ENCODE measurements at regions not wholly inside any gene's neighbourhood (a gene's known extent, or its start where the extent isn't known, plus 50 kb on each side); places are given as distances from the start of the nearest gene placed in this dataset.

DNA sequence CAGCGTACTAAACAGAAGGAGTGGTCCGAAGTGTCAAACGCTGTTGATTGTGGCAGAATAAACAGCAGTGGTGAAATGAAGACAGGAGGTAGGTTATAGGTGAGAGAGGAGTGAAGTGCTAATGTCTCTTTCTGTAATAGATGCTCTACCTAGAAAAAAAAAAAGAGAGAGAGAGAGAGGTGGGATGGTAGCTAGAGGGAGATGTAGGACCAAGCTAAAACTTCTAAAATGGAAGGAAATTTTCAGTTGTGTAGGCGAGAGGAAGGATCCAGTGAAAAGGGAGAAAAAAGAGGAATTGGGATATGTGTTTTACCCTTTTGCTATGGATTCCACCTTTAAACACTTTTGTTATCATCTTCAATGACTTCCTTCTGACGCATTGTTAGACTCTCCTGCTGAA is 126.5 kb upstream of the BMP2 start:
- Histone ChIP-seq H3K27ac (no peak overlapping the region), H3K9me3 (no peaks in the 10 kb centered on the region), H3K36me3 (no peaks in the 10 kb centered on the region), H3K4me3 (no peak overlapping the region), H3K4me1 (peaks cover 0 to 12% (median 2%) of the 10 kb centered on the region in 4 donors), H3K27me3 (no peaks in the 10 kb centered on the region)
- TF ChIP-seq EP300 (IDR thresholded peaks at IDR 0.05), result no peak
- no peak for TF ChIP-seq POLR2A (IDR thresholded peaks at IDR 0.05)
- TF ChIP-seq, protein P1, sequence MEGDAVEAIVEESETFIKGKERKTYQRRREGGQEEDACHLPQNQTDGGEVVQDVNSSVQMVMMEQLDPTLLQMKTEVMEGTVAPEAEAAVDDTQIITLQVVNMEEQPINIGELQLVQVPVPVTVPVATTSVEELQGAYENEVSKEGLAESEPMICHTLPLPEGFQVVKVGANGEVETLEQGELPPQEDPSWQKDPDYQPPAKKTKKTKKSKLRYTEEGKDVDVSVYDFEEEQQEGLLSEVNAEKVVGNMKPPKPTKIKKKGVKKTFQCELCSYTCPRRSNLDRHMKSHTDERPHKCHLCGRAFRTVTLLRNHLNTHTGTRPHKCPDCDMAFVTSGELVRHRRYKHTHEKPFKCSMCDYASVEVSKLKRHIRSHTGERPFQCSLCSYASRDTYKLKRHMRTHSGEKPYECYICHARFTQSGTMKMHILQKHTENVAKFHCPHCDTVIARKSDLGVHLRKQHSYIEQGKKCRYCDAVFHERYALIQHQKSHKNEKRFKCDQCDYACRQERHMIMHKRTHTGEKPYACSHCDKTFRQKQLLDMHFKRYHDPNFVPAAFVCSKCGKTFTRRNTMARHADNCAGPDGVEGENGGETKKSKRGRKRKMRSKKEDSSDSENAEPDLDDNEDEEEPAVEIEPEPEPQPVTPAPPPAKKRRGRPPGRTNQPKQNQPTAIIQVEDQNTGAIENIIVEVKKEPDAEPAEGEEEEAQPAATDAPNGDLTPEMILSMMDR (IDR thresholded peaks at IDR 0.05), result no peak
- 58 to 69% methylated on average over 5 of the region's 5 CpGs for WGBS, 2 donors
- DNase-seq (ENCODE audit: low spot score in 2 of 2), result no peak

DNA sequence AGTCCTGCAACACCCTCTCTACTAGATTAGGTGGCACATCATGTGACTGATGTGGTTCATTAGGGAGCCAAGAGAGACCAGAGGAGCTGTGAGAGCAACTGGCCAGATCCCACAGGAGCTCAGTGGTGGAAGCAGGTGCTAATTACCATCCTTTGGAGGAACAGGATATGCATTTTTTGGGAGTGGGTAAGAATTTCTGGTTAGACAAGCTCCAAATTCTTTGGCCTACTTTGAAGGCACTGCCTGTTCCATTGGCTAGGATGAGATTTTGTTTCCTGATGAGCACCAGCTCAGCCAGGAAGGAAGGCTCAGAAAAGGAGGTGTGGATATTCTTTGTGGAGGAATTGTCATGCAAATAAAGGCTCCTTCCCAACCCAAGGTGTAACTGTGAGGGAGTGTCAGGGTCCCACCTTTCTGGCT is 130.3 kb upstream of the BMP2 start:
- Histone ChIP-seq H3K36me3 (no peaks in the 10 kb centered on the region), H3K27me3 (no peaks in the 10 kb centered on the region), H3K27ac (peak overlapping the region in 2 of 4 donors; percentile 58 to 62), H3K4me3 (no peak overlapping the region), H3K4me1 (peaks cover 0 to 6% (median 2%) of the 10 kb centered on the region in 4 donors), H3K9me3 (no peaks in the 10 kb centered on the region)
- TF ChIP-seq, protein P1 (IDR thresholded peaks at IDR 0.05), result no peak
- TF ChIP-seq POLR2A (IDR thresholded peaks at IDR 0.05) (no peak), EP300 (IDR thresholded peaks at IDR 0.05) (no peak)
- DNase-seq (ENCODE audit: low spot score in 2 of 2), result no peak

DNA sequence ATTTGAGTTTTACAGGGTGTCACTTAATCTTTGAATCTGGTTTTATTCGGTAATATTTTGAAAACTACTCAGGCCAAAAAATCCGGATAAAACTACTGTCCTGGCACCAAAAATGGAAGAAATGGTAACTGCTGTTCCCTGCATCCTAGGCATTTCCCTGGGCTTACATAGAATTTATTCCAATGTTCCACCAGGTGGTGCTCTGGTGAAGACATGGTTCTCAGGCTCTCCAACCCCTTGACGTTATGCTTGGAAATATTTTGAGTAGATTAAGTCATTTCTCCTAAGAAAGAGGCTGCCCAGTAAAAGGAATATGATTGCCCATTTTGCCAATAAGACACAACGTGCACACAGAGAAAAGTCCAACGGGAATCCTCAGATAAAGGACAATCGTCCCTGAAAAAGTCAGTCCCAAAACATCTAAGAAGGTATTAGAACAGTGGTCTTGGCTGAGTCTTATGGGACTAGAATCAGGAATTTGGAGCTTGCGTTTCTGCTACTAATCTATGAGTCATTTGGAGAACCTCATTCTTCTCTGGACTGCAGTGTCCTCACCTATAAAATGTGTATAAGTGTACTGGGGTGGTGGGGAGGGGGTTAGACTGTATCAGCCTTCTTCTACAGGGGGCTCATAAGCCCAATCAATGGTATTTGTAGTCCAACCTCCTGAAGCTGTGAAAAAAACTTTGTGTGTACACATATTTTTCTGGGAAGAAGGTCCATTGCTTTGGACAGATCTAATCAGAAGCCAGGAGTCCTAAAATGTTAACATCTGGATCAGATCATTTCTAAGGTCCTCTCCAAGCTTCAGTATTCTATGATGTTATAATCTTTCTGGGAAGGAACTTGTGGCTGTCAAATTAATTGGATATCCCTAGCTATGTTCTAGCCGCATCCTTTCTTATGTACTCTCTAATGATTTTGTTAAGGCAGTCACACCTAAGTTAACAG is 131.0 kb upstream of the BMP2 start:
- Histone ChIP-seq H3K9me3 (no peaks in the 10 kb centered on the region), H3K36me3 (no peaks in the 10 kb centered on the region), H3K27me3 (no peaks in the 10 kb centered on the region), H3K4me3 (no peak overlapping the region), H3K27ac (peak overlapping the region in 2 of 4 donors; percentile 58 to 62), H3K4me1 (peaks cover 0 to 6% (median 2%) of the 10 kb centered on the region in 4 donors)
- TF ChIP-seq, protein P1 (IDR thresholded peaks at IDR 0.05), result peak; percentile 27 to 68 (median 36)
- TF ChIP-seq EP300 (IDR thresholded peaks at IDR 0.05), result no peak
- peak in 1 of 2 donors; percentile 57 for DNase-seq (ENCODE audit: low spot score in 2 of 2)
- WGBS, 2 donors, result 40 to 45% methylated on average over 8 of the region's 8 CpGs

DNA sequence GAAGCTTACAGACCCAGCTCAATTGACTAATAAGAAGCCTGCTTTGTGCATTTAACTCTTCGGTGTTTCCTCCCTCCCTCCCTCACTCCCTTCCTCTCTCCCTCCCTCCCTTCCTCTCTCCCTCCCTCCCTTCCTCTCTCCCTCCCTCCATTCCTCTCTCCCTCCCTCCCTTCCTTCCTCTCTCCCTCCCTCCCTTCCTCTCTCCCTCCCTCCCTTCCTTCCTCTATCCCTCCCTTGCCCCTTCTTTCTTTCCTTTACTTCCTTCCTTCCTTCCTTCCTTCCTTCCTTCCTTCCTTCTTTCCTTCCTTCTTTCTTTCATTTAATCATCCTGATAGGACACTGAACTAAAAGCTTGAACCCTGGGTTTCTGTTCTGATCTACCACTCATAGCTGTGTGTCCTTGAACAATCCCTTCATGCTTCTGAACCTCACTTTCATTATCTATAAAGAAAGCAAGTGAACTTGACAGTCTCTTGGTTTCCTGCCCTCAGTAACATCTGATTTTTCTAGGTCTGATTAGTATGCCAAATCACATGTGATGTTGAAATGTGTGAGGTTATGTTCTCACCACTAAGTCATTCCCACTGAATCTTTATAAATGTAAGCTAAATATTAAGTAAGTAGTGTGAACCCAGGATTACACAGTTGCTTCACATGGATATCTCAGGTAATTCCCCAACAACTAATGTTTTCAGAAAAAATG is 132.3 kb upstream of the BMP2 start:
- no peak for TF ChIP-seq EP300 (IDR thresholded peaks at IDR 0.05)
- Histone ChIP-seq H3K27ac (no peak overlapping the region), H3K4me1 (peaks cover 0 to 6% (median 2%) of the 10 kb centered on the region in 4 donors), H3K9me3 (no peaks in the 10 kb centered on the region), H3K36me3 (no peaks in the 10 kb centered on the region), H3K27me3 (no peaks in the 10 kb centered on the region), H3K4me3 (no peak overlapping the region)
- DNase-seq (ENCODE audit: low spot score in 2 of 2), result no peak
- WGBS, 2 donors, result 75 to 84% methylated on average over 1 of the region's 1 CpG

DNA sequence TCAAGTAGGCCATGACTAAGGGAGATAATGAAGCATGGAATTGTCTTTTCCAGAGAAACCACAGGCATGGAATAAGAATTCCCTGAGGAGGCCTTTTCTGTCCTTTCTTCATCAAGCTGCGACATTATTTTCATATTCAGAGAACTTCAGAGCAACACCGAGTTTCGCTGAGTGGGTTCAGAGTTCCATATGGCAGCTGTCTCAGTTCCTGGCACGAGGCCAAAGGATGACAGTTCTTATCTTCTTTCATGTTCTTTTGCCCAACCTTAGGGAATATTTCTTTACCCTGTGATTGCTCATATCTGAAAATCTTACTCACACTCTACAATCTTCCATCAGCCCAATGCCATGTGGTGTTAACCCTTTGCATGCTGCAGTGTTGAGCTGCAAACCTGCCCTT is 135.3 kb upstream of the BMP2 start:
- Histone ChIP-seq H3K4me3 (no peak overlapping the region), H3K27me3 (no peaks in the 10 kb centered on the region), H3K4me1 (peaks cover 0 to 6% (median 2%) of the 10 kb centered on the region in 4 donors), H3K36me3 (no peaks in the 10 kb centered on the region), H3K9me3 (no peaks in the 10 kb centered on the region), H3K27ac (no peak overlapping the region)
- DNase-seq (ENCODE audit: low spot score in 2 of 2), result peak in 1 of 2 donors; percentile 26
- TF ChIP-seq POLR2A (IDR thresholded peaks at IDR 0.05), result no peak
- TF ChIP-seq, protein P1 (IDR thresholded peaks at IDR 0.05), result no peak
- TF ChIP-seq EP300 (IDR thresholded peaks at IDR 0.05), result no peak
- WGBS, 2 donors, result 62 to 69% methylated on average over 4 of the region's 4 CpGs
